ENCODE measurements at regions not wholly inside any gene's neighbourhood (a gene's known extent, or its start where the extent isn't known, plus 50 kb on each side); places are given as distances from the start of the nearest gene placed in this dataset.

GRCh38 chr1:244291236-244292201 is 160.2 kb downstream of the ADSS2 start (continued):
- no peak for TF ChIP-seq AFF4 (CRISPR knock-in tag; IDR thresholded peaks at IDR 0.05; ENCODE audit: borderline replicate concordance)
- no peak for TF ChIP-seq KAT7 (CRISPR knock-in tag; IDR thresholded peaks at IDR 0.05; ENCODE audit: borderline replicate concordance)
- TF ChIP-seq SOX15 (CRISPR knock-in tag; IDR thresholded peaks at IDR 0.05): no peak
- no peak for TF ChIP-seq NR2C2 (CRISPR knock-in tag; IDR thresholded peaks at IDR 0.05)
- TF ChIP-seq PRDM15 (CRISPR knock-in tag; IDR thresholded peaks at IDR 0.05): no peak
- no peak for TF ChIP-seq ZNF232 (CRISPR knock-in tag; IDR thresholded peaks at IDR 0.05)
- no peak for TF ChIP-seq EMX1 (CRISPR knock-in tag; IDR thresholded peaks at IDR 0.05)
- no peak for TF ChIP-seq AR (CRISPR knock-in tag; IDR thresholded peaks at IDR 0.05)
- TF ChIP-seq ZNF671 (CRISPR knock-in tag; IDR thresholded peaks at IDR 0.05): no peak

- POLR2A ChIA-PET: no interaction called here
- CTCF ChIA-PET: interaction anchor here (1.1 kb wide), 1 partner anchor 8 kb away, joined by 3 read pairs; no protein-coding TSS in a partner anchor
- no peak for ATAC-seq
- Mint-ChIP-seq H3K9me3 (no peaks in the 10 kb centered on the region), H3K27me3 (ENCODE audit: low read depth) (no peaks in the 10 kb centered on the region), H3K4me3 (no peak overlapping the region), H3K4me1 (peaks cover 5% of the 10 kb centered on the region), H3K27ac (no peak overlapping the region), H3K36me3 (no peaks in the 10 kb centered on the region)
- DNase-seq (ENCODE audit: low spot score): no peak
- TF ChIP-seq ESRRA (CRISPR knock-in tag; IDR thresholded peaks at IDR 0.05; ENCODE audit: borderline replicate concordance) (no peak), ZNF671 (CRISPR knock-in tag; IDR thresholded peaks at IDR 0.05) (no peak), ZNF317 (CRISPR knock-in tag; IDR thresholded peaks at IDR 0.05; ENCODE audit: borderline replicate concordance, low read depth) (no peak), AFF4 (CRISPR knock-in tag; IDR thresholded peaks at IDR 0.05; ENCODE audit: borderline replicate concordance) (no peak), ZNF532 (CRISPR knock-in tag; IDR thresholded peaks at IDR 0.05; ENCODE audit: borderline replicate concordance) (no peak), TP53 (CRISPR knock-in tag; IDR thresholded peaks at IDR 0.05) (no peak), ELF4 (CRISPR knock-in tag; IDR thresholded peaks at IDR 0.05; ENCODE audit: low read depth) (no peak)
Measured at GRCh38 chr1:244294599-244295224, 157.0 kb downstream of the ADSS2 start.
